Fibroblast of lung (primary cell): ENCODE measurements at regions not wholly inside any gene's neighbourhood (a gene's known extent, or its start where the extent isn't known, plus 50 kb on each side); places are given as distances from the start of the nearest gene placed in this dataset.

Experiments
- EZH2 ChIP-seq: IDR thresholded peaks from 2 replicates; pipeline ENCODE4 v1.5.1; 2012; ENCODE audit warnings: low read length, control low read depth, mild to moderate bottlenecking; ENCODE audit errors: missing control alignments
- TF ChIP-seq, protein P1 (sequence below), 2 donors: IDR thresholded peaks in 1 of 2; conservative IDR thresholded peaks in 1 of 2; 1 replicate in 1 of 2; 2 replicates in 1 of 2; pipeline ENCODE4 v1.5.1; 2011 to 2012; ENCODE audit warnings: low read length in 2 of 2, control low read depth in 1 of 2, inconsistent platforms in 1 of 2, low read depth in 1 of 2, mild to moderate bottlenecking in 1 of 2

DNA sequence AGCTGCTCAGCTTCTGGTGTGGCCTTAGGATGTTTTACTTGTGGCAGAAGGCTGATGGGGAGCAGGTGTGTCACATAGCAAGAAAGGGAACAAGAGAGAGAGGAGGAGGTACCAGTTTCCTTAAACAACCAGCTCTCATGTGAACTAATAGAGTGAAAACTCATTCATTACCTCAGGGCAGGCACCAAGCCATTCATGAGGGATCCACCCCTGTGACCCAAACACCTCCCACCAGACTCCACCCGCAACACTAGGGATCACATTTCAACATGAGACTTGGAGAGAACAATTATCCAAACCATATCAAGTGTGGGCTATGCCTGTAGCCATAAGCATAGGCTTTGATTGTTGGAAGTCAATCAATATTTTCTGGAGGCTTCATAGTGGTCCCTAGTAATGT lies 56.0 kb downstream of the GSX2 start:
- TF ChIP-seq, protein P1, sequence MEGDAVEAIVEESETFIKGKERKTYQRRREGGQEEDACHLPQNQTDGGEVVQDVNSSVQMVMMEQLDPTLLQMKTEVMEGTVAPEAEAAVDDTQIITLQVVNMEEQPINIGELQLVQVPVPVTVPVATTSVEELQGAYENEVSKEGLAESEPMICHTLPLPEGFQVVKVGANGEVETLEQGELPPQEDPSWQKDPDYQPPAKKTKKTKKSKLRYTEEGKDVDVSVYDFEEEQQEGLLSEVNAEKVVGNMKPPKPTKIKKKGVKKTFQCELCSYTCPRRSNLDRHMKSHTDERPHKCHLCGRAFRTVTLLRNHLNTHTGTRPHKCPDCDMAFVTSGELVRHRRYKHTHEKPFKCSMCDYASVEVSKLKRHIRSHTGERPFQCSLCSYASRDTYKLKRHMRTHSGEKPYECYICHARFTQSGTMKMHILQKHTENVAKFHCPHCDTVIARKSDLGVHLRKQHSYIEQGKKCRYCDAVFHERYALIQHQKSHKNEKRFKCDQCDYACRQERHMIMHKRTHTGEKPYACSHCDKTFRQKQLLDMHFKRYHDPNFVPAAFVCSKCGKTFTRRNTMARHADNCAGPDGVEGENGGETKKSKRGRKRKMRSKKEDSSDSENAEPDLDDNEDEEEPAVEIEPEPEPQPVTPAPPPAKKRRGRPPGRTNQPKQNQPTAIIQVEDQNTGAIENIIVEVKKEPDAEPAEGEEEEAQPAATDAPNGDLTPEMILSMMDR (conservative IDR thresholded peaks at IDR 0.05 in 1 of 2, IDR thresholded peaks at IDR 0.05 in 1 of 2; ENCODE audit: low read depth in 1 of 2, low read length in 2 of 2), result no peak
- no peak for TF ChIP-seq EZH2
